D721Med (cell line): ENCODE measurements at regions not wholly inside any gene's neighbourhood (a gene's known extent, or its start where the extent isn't known, plus 50 kb on each side); places are given as distances from the start of the nearest gene placed in this dataset.

Experiments used
- DNase-seq: peaks from one replicate; pipeline ENCODE4 v3.0.0; 2011; ENCODE audit warnings: low spot score; ENCODE audit not compliant: insufficient read length
- FAIRE-seq: peaks from 2 replicates; lab custom pipeline; 2011; peaks lifted over from hg19 to GRCh38; lab: Jason Lieb, UNC
- TF ChIP-seq, protein P1 (sequence below): IDR thresholded peaks from 2 replicates; pipeline ENCODE4 v1.5.1; 2012; ENCODE audit warnings: mild to moderate bottlenecking, control low read depth; ENCODE audit not compliant: insufficient read depth; ENCODE audit errors: missing control alignments

DNA sequence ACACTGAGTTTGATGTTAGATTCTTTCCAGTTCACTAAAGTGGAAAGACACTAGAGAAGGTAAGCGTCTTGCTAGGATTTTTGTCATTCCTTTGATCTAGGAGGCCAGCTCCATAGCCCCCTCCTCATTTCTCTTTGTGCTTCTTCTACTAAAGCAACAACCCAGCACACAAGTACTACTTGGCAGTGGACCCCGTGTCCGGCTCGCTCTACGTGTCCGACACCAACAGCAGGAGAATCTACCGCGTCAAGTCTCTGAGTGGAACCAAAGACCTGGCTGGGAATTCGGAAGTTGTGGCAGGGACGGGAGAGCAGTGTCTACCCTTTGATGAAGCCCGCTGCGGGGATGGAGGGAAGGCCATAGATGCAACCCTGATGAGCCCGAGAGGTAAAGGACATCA lies 76.6 kb upstream of the WWC1 start:
- DNase-seq, result no peak
- no peak for FAIRE-seq
- TF ChIP-seq, protein P1, sequence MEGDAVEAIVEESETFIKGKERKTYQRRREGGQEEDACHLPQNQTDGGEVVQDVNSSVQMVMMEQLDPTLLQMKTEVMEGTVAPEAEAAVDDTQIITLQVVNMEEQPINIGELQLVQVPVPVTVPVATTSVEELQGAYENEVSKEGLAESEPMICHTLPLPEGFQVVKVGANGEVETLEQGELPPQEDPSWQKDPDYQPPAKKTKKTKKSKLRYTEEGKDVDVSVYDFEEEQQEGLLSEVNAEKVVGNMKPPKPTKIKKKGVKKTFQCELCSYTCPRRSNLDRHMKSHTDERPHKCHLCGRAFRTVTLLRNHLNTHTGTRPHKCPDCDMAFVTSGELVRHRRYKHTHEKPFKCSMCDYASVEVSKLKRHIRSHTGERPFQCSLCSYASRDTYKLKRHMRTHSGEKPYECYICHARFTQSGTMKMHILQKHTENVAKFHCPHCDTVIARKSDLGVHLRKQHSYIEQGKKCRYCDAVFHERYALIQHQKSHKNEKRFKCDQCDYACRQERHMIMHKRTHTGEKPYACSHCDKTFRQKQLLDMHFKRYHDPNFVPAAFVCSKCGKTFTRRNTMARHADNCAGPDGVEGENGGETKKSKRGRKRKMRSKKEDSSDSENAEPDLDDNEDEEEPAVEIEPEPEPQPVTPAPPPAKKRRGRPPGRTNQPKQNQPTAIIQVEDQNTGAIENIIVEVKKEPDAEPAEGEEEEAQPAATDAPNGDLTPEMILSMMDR, result no peak

DNA sequence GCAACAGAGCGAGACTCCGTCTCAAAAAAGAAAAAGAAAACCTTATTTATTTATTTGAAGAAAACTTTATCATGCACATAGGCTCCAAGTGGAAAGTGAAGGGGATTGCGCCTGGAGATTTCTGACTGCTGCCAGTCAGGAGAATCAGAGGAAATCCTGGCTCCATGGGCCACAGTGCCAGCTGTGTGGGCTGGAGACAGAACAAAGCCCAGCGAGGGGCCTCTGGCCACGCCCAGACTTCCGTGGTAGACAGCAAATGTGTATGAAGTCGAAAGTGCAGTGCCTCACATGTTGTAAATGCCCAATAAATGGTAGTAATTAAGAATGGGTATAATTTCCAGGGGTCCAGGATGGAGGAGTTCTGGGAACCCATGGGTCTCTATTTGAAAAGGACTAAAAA lies 75.8 kb upstream of the WWC1 start:
- TF ChIP-seq, protein P1, result no peak
- no peak for FAIRE-seq
- no peak for DNase-seq

GRCh38 chr5:168216989-168217388 lies 74.5 kb upstream of the WWC1 start:
- DNase-seq, result no peak
- FAIRE-seq, result no peak
- TF ChIP-seq, protein P1, result no peak

- TF ChIP-seq, protein P1, result no peak
- FAIRE-seq, result no peak
- DNase-seq, result no peak
Measured at GRCh38 chr5:168217497-168217896, 73.9 kb upstream of the WWC1 start.

- no peak for DNase-seq
- TF ChIP-seq, protein P1, result no peak
- no peak for FAIRE-seq
Measured at GRCh38 chr5:168218746-168219145, 72.7 kb upstream of the WWC1 start.

- TF ChIP-seq, protein P1, result peak; percentile 94
- FAIRE-seq, result peak; percentile 98
Measured at GRCh38 chr5:168219515-168220410, 71.7 kb upstream of the WWC1 start.

DNA sequence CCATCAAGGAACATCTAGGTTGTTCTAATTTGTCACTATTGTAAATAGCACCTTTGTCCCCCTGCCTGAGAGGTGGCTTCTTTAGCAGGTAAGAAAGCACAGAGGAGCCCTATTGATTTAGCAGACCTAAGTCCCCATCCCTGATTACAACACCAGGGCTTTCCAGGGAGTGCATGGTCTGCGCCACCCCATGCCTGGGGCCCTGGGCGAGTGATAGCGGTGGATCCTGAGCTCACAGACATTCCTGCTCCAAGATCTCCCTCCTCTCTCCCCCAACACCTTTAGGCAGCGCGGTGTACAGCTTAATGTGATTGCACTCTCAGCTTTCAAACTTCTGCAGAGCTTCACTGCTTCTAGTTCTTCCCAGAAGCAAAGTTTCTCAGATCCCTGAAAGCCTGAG lies 67.4 kb upstream of the WWC1 start:
- TF ChIP-seq, protein P1, result no peak
- DNase-seq (no peak), FAIRE-seq (no peak)

More at GRCh38 chr5:168219515-168220410, 71.7 kb upstream of the WWC1 start:
- peak; percentile 53 for DNase-seq
